ENCODE measurements at regions not wholly inside any gene's neighbourhood (a gene's known extent, or its start where the extent isn't known, plus 50 kb on each side); places are given as distances from the start of the nearest gene placed in this dataset.

DNA sequence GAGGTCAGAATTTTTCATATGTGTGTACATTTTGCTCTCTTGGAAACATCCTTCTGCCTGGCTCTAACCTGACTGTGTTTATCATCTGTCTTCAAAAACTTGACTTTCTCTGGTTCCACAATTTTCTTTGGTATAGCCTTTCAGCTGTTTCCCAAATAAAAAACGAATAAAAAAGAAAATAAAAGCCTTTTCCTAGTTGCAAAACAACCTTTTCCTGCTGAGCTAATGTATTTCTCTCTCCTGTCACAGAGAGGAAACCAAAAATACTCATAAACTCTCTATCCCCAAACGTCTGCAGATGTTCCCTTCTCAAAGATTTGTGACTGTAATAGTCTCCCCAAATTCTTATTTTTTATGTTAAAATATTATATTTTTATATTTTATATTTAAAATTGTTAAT is 505.3 kb upstream of the SLC39A10 start:
- TF ChIP-seq EZH2 (conservative IDR thresholded peaks at IDR 0.05; ENCODE audit: low read depth, low read length) = no peak
- TF ChIP-seq DDIT3 (CRISPR knock-in tag; IDR thresholded peaks at IDR 0.05) = no peak
- no peak for TF ChIP-seq NBN (conservative IDR thresholded peaks at IDR 0.05)
- TF ChIP-seq, protein P1, sequence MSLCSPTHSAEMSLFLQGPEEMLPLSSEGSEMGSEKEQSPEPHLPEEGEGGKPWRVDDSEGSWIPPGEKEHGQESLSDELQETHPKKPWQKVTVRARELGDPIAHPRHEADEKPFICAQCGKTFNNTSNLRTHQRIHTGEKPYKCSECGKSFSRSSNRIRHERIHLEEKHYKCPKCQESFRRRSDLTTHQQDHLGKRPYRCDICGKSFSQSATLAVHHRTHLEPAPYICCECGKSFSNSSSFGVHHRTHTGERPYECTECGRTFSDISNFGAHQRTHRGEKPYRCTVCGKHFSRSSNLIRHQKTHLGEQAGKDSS (CRISPR knock-in tag; IDR thresholded peaks at IDR 0.05; ENCODE audit: borderline replicate concordance, low read depth) = no peak
- TF ChIP-seq ZNF337 (CRISPR knock-in tag; IDR thresholded peaks at IDR 0.05; ENCODE audit: borderline replicate concordance, low read depth) = no peak
- TF ChIP-seq FOXP4 (CRISPR knock-in tag; IDR thresholded peaks at IDR 0.05) = no peak
- no peak for TF ChIP-seq ATF7 (IDR thresholded peaks at IDR 0.05)
- no peak for TF ChIP-seq ATF7 (CRISPR knock-in tag; IDR thresholded peaks at IDR 0.05)
- no peak for TF ChIP-seq JUND (CRISPR knock-in tag; IDR thresholded peaks at IDR 0.05)
- no peak for TF ChIP-seq POLR2AphosphoS5 (IDR thresholded peaks at IDR 0.05; ENCODE audit: low read depth, low read length)
- TF ChIP-seq NCOA2 (CRISPR knock-in tag; IDR thresholded peaks at IDR 0.05) = no peak
- no peak for TF ChIP-seq ZBTB21 (CRISPR knock-in tag; IDR thresholded peaks at IDR 0.05)
- TF ChIP-seq MATR3 (CRISPR knock-in tag; IDR thresholded peaks at IDR 0.05) = no peak
- TF ChIP-seq, protein P2, sequence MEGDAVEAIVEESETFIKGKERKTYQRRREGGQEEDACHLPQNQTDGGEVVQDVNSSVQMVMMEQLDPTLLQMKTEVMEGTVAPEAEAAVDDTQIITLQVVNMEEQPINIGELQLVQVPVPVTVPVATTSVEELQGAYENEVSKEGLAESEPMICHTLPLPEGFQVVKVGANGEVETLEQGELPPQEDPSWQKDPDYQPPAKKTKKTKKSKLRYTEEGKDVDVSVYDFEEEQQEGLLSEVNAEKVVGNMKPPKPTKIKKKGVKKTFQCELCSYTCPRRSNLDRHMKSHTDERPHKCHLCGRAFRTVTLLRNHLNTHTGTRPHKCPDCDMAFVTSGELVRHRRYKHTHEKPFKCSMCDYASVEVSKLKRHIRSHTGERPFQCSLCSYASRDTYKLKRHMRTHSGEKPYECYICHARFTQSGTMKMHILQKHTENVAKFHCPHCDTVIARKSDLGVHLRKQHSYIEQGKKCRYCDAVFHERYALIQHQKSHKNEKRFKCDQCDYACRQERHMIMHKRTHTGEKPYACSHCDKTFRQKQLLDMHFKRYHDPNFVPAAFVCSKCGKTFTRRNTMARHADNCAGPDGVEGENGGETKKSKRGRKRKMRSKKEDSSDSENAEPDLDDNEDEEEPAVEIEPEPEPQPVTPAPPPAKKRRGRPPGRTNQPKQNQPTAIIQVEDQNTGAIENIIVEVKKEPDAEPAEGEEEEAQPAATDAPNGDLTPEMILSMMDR (CRISPR knock-in tag; IDR thresholded peaks at IDR 0.05) = no peak
- no peak for TF ChIP-seq ZNF138 (CRISPR knock-in tag; IDR thresholded peaks at IDR 0.05; ENCODE audit: low read depth)
